ENCODE measurements at regions not wholly inside any gene's neighbourhood (a gene's known extent, or its start where the extent isn't known, plus 50 kb on each side); places are given as distances from the start of the nearest gene placed in this dataset.

DNA sequence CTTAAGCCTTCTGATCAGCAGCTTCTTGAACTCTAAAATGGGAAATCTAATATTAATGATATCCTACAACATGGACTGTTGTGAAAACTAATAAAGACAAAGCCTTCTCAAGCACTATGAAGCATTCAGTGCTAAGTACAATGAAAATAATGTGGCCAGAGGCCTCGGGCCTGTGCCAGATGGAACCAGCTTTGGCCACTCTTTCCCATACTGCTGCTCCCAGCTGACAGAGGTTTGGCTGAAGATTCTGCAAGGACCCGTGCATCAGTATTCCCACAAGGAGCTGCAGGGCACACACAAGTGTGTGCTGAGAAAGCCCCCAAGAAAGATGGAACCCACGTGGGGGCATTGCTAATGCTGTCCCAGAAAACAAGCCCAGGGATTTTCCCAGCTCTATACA is 60.5 kb upstream of the RPL34 start:
- no peak for TF ChIP-seq EZH2 (optimal IDR thresholded peaks at IDR 0.05; ENCODE audit: low read depth, low read length)
- TF ChIP-seq, protein P1, sequence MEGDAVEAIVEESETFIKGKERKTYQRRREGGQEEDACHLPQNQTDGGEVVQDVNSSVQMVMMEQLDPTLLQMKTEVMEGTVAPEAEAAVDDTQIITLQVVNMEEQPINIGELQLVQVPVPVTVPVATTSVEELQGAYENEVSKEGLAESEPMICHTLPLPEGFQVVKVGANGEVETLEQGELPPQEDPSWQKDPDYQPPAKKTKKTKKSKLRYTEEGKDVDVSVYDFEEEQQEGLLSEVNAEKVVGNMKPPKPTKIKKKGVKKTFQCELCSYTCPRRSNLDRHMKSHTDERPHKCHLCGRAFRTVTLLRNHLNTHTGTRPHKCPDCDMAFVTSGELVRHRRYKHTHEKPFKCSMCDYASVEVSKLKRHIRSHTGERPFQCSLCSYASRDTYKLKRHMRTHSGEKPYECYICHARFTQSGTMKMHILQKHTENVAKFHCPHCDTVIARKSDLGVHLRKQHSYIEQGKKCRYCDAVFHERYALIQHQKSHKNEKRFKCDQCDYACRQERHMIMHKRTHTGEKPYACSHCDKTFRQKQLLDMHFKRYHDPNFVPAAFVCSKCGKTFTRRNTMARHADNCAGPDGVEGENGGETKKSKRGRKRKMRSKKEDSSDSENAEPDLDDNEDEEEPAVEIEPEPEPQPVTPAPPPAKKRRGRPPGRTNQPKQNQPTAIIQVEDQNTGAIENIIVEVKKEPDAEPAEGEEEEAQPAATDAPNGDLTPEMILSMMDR (IDR thresholded peaks at IDR 0.05; ENCODE audit: low read length): no peak
- no peak for TF ChIP-seq EZH2phosphoT487 (IDR thresholded peaks at IDR 0.05; ENCODE audit: low read length)

Data from MM.1S (cell line).